MM.1S (cell line): ENCODE measurements at regions not wholly inside any gene's neighbourhood (a gene's known extent, or its start where the extent isn't known, plus 50 kb on each side); places are given as distances from the start of the nearest gene placed in this dataset.

Source experiments
- DNase-seq: peaks from one replicate; pipeline ENCODE4 v3.0.0-alpha.2; 2015
- H2AFZ ChIP-seq: fragments of 300-600 bp; sonication (generic); 2 replicates; pipeline ENCODE4 v1.6.0; 2016; ENCODE audit warnings: antibody characterized with exemption, low read length
- H3F3A ChIP-seq: fragments of 300-600 bp; sonication (generic); 2 replicates; pipeline ENCODE4 v1.6.1; 2016; ENCODE audit warnings: mild to moderate bottlenecking, antibody characterized with exemption, low read length, moderate library complexity, mixed read lengths; ENCODE audit not compliant: insufficient read depth
- H3K27ac ChIP-seq: fragments of 300-600 bp; sonication (generic); 2 replicates; pipeline ENCODE4 v1.5.1; 2016; ENCODE audit warnings: mild to moderate bottlenecking, low read length
- H3K27me3 ChIP-seq: fragments of 300-600 bp; sonication (generic); replicated peaks from 2 replicates; pipeline ENCODE4 v1.6.0; 2016; ENCODE audit warnings: low read length; ENCODE audit not compliant: insufficient read depth
- H3K36me3 ChIP-seq: fragments of 300-600 bp; sonication (generic); replicated peaks from 2 replicates; pipeline ENCODE4 v1.6.1; 2016; ENCODE audit warnings: mild to moderate bottlenecking, low read length, mixed read lengths; ENCODE audit not compliant: insufficient read depth
- H3K4me1 ChIP-seq: fragments of 300-600 bp; sonication (generic); 2 replicates; pipeline ENCODE4 v1.6.1; 2016; ENCODE audit warnings: low read length, mixed read lengths
- H3K4me2 ChIP-seq: fragments of 300-600 bp; sonication (generic); 2 replicates; pipeline ENCODE4 v1.6.0; 2016; ENCODE audit warnings: low read depth, low read length
- H3K4me3 ChIP-seq: fragments of 300-600 bp; sonication (generic); 2 replicates; pipeline ENCODE4 v1.5.1; 2016; ENCODE audit warnings: low read length, mixed read lengths
- H3K79me2 ChIP-seq: fragments of 300-600 bp; sonication (generic); 2 replicates; pipeline ENCODE4 v1.6.1; 2016; ENCODE audit warnings: mixed run types, low read length, mixed read lengths
- H3K9ac ChIP-seq: fragments of 300-600 bp; sonication (generic); 2 replicates; pipeline ENCODE4 v1.6.1; 2016; ENCODE audit warnings: low read length, mixed read lengths
- H3K9me2 ChIP-seq: fragments of 300-600 bp; sonication (generic); replicated peaks from 2 replicates; pipeline ENCODE4 v1.6.1; 2016; ENCODE audit warnings: mild to moderate bottlenecking, low read length, mixed read lengths; ENCODE audit not compliant: insufficient read depth
- H3K9me3 ChIP-seq: fragments of 300-600 bp; sonication (generic); replicated peaks from 2 replicates; pipeline ENCODE4 v1.6.1; 2016; ENCODE audit warnings: mild to moderate bottlenecking, low read length, mixed read lengths; ENCODE audit not compliant: insufficient read depth
- H4K20me1 ChIP-seq: fragments of 300-600 bp; sonication (generic); 2 replicates; pipeline ENCODE4 v1.6.1; 2016; ENCODE audit warnings: mild to moderate bottlenecking, low read length, moderate library complexity, mixed read lengths; ENCODE audit not compliant: insufficient read depth
- CTCF ChIP-seq: fragments of 300-600 bp; sonication (generic); IDR thresholded peaks from 2 replicates; pipeline ENCODE4 v1.5.1; 2016; ENCODE audit warnings: antibody characterized with exemption, low read length, mixed read lengths
- EZH2 ChIP-seq: fragments of 300-600 bp; sonication (generic); optimal IDR thresholded peaks from 2 replicates; pipeline ENCODE3; 2017; ENCODE audit warnings: low read depth, mild to moderate bottlenecking, antibody characterized with exemption, low read length, mixed read lengths
- EZH2phosphoT487 ChIP-seq: fragments of 300-600 bp; sonication (generic); IDR thresholded peaks from 2 replicates; pipeline ENCODE4 v1.6.1; 2018; ENCODE audit warnings: antibody characterized with exemption, low read length

GRCh38 chr20:4300921-4301320 lies 51.8 kb upstream of the ADRA1D start:
- Histone ChIP-seq H3K27me3 (no peaks in the 10 kb centered on the region), H2AFZ (no peak overlapping the region), H3K4me2 (no peak overlapping the region), H3K4me3 (no peak overlapping the region), H3K79me2 (no peaks in the 10 kb centered on the region), H4K20me1 (no peaks in the 10 kb centered on the region), H3K27ac (no peak overlapping the region), H3K36me3 (no peaks in the 10 kb centered on the region), H3K9ac (no peak overlapping the region), H3K9me2 (no peaks in the 10 kb centered on the region), H3K4me1 (no peaks in the 10 kb centered on the region), H3K9me3 (no peaks in the 10 kb centered on the region), H3F3A (no peaks in the 10 kb centered on the region)
- DNase-seq: no peak
- no peak for TF ChIP-seq EZH2phosphoT487
- no peak for TF ChIP-seq EZH2
- TF ChIP-seq CTCF: no peak

- no peaks in the 10 kb centered on the region for H3K36me3 ChIP-seq
- DNase-seq: no peak
- TF ChIP-seq EZH2 (no peak), CTCF (no peak), EZH2phosphoT487 (no peak)
- H4K20me1 ChIP-seq: no peaks in the 10 kb centered on the region
- no peak overlapping the region for H3K4me3 ChIP-seq
- no peak overlapping the region for H3K4me2 ChIP-seq
- H3K9me3 ChIP-seq: no peaks in the 10 kb centered on the region
- no peak overlapping the region for H3K27ac ChIP-seq
- no peak overlapping the region for H3K9ac ChIP-seq
- H3K4me1 ChIP-seq: no peaks in the 10 kb centered on the region
- no peaks in the 10 kb centered on the region for H3F3A ChIP-seq
- H3K79me2 ChIP-seq: no peaks in the 10 kb centered on the region
- no peak overlapping the region for H2AFZ ChIP-seq
- H3K27me3 ChIP-seq: no peaks in the 10 kb centered on the region
- no peaks in the 10 kb centered on the region for H3K9me2 ChIP-seq
Observed at GRCh38 chr20:4300401-4300800, 51.3 kb upstream of the ADRA1D start.

GRCh38 chr20:4299773-4300172 lies 50.7 kb upstream of the ADRA1D start:
- Histone ChIP-seq H2AFZ (no peak overlapping the region), H3F3A (no peaks in the 10 kb centered on the region)

More at GRCh38 chr20:4299773-4300172, 50.7 kb upstream of the ADRA1D start:
- Histone ChIP-seq H3K36me3 (no peaks in the 10 kb centered on the region), H3K4me3 (no peak overlapping the region), H4K20me1 (no peaks in the 10 kb centered on the region), H3K27me3 (no peaks in the 10 kb centered on the region), H3K79me2 (no peaks in the 10 kb centered on the region), H3K9ac (no peak overlapping the region), H3K4me2 (no peak overlapping the region), H3K9me3 (no peaks in the 10 kb centered on the region), H3K4me1 (no peaks in the 10 kb centered on the region), H3K27ac (no peak overlapping the region), H3K9me2 (no peaks in the 10 kb centered on the region)
- DNase-seq: no peak
- TF ChIP-seq EZH2phosphoT487: no peak
- TF ChIP-seq CTCF: no peak
- TF ChIP-seq EZH2: no peak
